GM23338 (cell line): ENCODE measurements at regions not wholly inside any gene's neighbourhood (a gene's known extent, or its start where the extent isn't known, plus 50 kb on each side); places are given as distances from the start of the nearest gene placed in this dataset.

ENCODE experiments used
- CREB1 ChIP-seq: fragments of 250-450 bp; sonication (Bioruptor Pico); IDR thresholded peaks from 2 replicates; pipeline ENCODE4 v1.5.0; 2020; ENCODE audit warnings: low read depth, mild to moderate bottlenecking, moderate library complexity
- EZH2 ChIP-seq: fragments of 200-600 bp; sonication (generic); IDR thresholded peaks from one replicate; pipeline ENCODE4 v1.8.0; 2017; ENCODE audit warnings: antibody characterized with exemption, mild to moderate bottlenecking, low read depth; ENCODE audit not compliant: unreplicated experiment
- NANOG ChIP-seq: IDR thresholded peaks from 2 replicates; pipeline ENCODE4 v1.6.1; 2016; ENCODE audit warnings: antibody characterized with exemption, borderline replicate concordance
- POLR2AphosphoS5 ChIP-seq: IDR thresholded peaks from 2 replicates; pipeline ENCODE4 v1.6.1; 2016; ENCODE audit warnings: antibody characterized with exemption, low read depth
- REST ChIP-seq: IDR thresholded peaks from one replicate; pipeline ENCODE4 v1.6.1; 2018; ENCODE audit warnings: antibody characterized with exemption; ENCODE audit not compliant: unreplicated experiment
- TF ChIP-seq, protein P1 (sequence below), 2 experiments: fragments of 200-600 bp in 1 of 2; sonication (generic) in 1 of 2; conservative IDR thresholded peaks; 2 replicates each; pipeline versions ENCODE4 v1.5.1 to v1.6.1; 2016 to 2017; ENCODE audit warnings: antibody characterized with exemption in 2 of 2, low read depth in 2 of 2, mild to moderate bottlenecking in 2 of 2, moderate library complexity in 1 of 2

DNA sequence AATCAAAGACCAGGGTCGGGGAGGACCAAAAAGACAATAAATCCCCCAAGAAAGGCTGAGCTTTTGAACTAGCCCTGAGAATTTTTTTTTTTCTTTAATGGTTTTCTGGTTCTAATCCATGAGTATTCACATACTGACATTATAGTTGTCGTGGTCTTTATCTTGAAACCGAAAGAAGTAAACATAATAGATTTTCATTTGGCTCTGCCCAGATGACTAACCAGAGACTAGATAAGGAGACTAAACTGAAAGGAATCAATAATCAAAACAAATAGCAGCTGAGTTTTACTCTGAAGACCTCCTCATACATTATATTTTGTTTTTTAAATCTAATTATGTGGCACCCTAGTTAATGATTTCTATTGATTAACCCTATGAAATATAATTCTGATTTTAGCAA lies 381.4 kb downstream of the CNTN3 start:
- TF ChIP-seq, protein P1, sequence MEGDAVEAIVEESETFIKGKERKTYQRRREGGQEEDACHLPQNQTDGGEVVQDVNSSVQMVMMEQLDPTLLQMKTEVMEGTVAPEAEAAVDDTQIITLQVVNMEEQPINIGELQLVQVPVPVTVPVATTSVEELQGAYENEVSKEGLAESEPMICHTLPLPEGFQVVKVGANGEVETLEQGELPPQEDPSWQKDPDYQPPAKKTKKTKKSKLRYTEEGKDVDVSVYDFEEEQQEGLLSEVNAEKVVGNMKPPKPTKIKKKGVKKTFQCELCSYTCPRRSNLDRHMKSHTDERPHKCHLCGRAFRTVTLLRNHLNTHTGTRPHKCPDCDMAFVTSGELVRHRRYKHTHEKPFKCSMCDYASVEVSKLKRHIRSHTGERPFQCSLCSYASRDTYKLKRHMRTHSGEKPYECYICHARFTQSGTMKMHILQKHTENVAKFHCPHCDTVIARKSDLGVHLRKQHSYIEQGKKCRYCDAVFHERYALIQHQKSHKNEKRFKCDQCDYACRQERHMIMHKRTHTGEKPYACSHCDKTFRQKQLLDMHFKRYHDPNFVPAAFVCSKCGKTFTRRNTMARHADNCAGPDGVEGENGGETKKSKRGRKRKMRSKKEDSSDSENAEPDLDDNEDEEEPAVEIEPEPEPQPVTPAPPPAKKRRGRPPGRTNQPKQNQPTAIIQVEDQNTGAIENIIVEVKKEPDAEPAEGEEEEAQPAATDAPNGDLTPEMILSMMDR (conservative IDR thresholded peaks at IDR 0.05; ENCODE audit: low read depth in 2 of 2): no peak
- TF ChIP-seq REST (no peak), POLR2AphosphoS5 (no peak), NANOG (no peak), EZH2 (no peak), CREB1 (CRISPR knock-in tag) (no peak)
